ENCODE measurements at regions not wholly inside any gene's neighbourhood (a gene's known extent, or its start where the extent isn't known, plus 50 kb on each side); places are given as distances from the start of the nearest gene placed in this dataset.

GRCh38 chr6:112796712-112797111, 449.6 kb downstream of the RFPL4B start:
- no peak overlapping the region for H3K4me3 ChIP-seq
- no peak for TF ChIP-seq RCOR1 (IDR thresholded peaks at IDR 0.05; ENCODE audit: low read depth, low read length)
- no peak for TF ChIP-seq PHF8 (IDR thresholded peaks at IDR 0.05; ENCODE audit: borderline replicate concordance, low read depth)
- TF ChIP-seq REST (IDR thresholded peaks at IDR 0.05), result no peak
- no peak for TF ChIP-seq CBX8 (IDR thresholded peaks at IDR 0.05)
- TF ChIP-seq MYC (IDR thresholded peaks at IDR 0.05; ENCODE audit: borderline replicate concordance, low read length), result no peak
- TF ChIP-seq ZSCAN20 (CRISPR knock-in tag; IDR thresholded peaks at IDR 0.05), result no peak
- TF ChIP-seq RAD21 (conservative IDR thresholded peaks at IDR 0.05 in 1 of 2, IDR thresholded peaks at IDR 0.05 in 1 of 2), result no peak
- no peak for TF ChIP-seq NR3C1 (IDR thresholded peaks at IDR 0.05)
- no peak for TF ChIP-seq NFE2L2 (conservative IDR thresholded peaks at IDR 0.05; ENCODE audit: low read length)
- TF ChIP-seq GATA3 (IDR thresholded peaks at IDR 0.05; ENCODE audit: borderline replicate concordance), result no peak
- TF ChIP-seq CBX2 (IDR thresholded peaks at IDR 0.05; ENCODE audit: borderline replicate concordance, low read depth), result no peak
- no peak for TF ChIP-seq MAZ (IDR thresholded peaks at IDR 0.05; ENCODE audit: borderline replicate concordance, low read depth, low read length)
- no peak for TF ChIP-seq HOXA7 (CRISPR knock-in tag; IDR thresholded peaks at IDR 0.05)
- no peak for TF ChIP-seq ESRRA (IDR thresholded peaks at IDR 0.05; ENCODE audit: borderline replicate concordance, low read length)
- no peak for TF ChIP-seq PBX3 (IDR thresholded peaks at IDR 0.05)
- TF ChIP-seq CHD4 (IDR thresholded peaks at IDR 0.05; ENCODE audit: borderline replicate concordance), result no peak
- TF ChIP-seq CEBPB (IDR thresholded peaks at IDR 0.05), result no peak
- no peak overlapping the region for H3K27ac ChIP-seq
- FAIRE-seq (no peak), DNase-seq (ENCODE audit: low read depth in 1 of 2, low spot score in 1 of 2) (no peak), ATAC-seq (no peak)
- H3K4me2 ChIP-seq, result no peak overlapping the region
- H3K4me1 ChIP-seq, result no peaks in the 10 kb centered on the region
- whole genome bisulfite sequencing (ENCODE audit: missing lambda C conversion rate), result 86% methylated on average over 1 of the region's 1 CpG
- ChIA-PET POLR2A (no interaction called here), CTCF (no interaction called here)
- no peaks in the 10 kb centered on the region for H3K9me3 ChIP-seq

GRCh38 chr6:112799889-112800288, 452.8 kb downstream of the RFPL4B start:
- CTCF ChIA-PET, result no interaction called here

More at GRCh38 chr6:112799889-112800288, 452.8 kb downstream of the RFPL4B start:
- no peak overlapping the region for H3K27ac ChIP-seq
- H3K4me1 ChIP-seq, result no peaks in the 10 kb centered on the region
- DNase-seq (ENCODE audit: low read depth in 1 of 2, low spot score in 1 of 2) (no peak), ATAC-seq (no peak), FAIRE-seq (no peak)
- no peaks in the 10 kb centered on the region for H3K9me3 ChIP-seq
- TF ChIP-seq MAX (IDR thresholded peaks at IDR 0.05) (no peak), HES2 (IDR thresholded peaks at IDR 0.05) (no peak), SREBF2 (IDR thresholded peaks at IDR 0.05) (no peak), HOXA7 (CRISPR knock-in tag; IDR thresholded peaks at IDR 0.05) (no peak), HOXB13 (CRISPR knock-in tag; IDR thresholded peaks at IDR 0.05; ENCODE audit: low read depth) (no peak), HOXB5 (CRISPR knock-in tag; IDR thresholded peaks at IDR 0.05) (no peak), POLR2A (IDR thresholded peaks at IDR 0.05; ENCODE audit: low read length) (no peak), BHLHE40 (IDR thresholded peaks at IDR 0.05; ENCODE audit: low read depth, low read length) (no peak), HDAC2 (IDR thresholded peaks at IDR 0.05) (no peak), PBX3 (IDR thresholded peaks at IDR 0.05) (no peak), HMGXB4 (CRISPR knock-in tag; IDR thresholded peaks at IDR 0.05; ENCODE audit: borderline replicate concordance) (no peak)
- WGBS (ENCODE audit: missing lambda C conversion rate), result 4% methylated on average over 1 of the region's 1 CpG
- H3K4me3 ChIP-seq, result no peak overlapping the region
- POLR2A ChIA-PET, result no interaction called here
- no peak overlapping the region for H3K4me2 ChIP-seq

Data from A549 (cell line).